Activated CD4-positive, alpha-beta T cell treated with anti-CD3 and anti-CD28 coated beads for 48 hours (primary cell): ENCODE measurements at regions not wholly inside any gene's neighbourhood (a gene's known extent, or its start where the extent isn't known, plus 50 kb on each side); places are given as distances from the start of the nearest gene placed in this dataset.

ENCODE experiments used
- DNase-seq: peaks from one replicate; pipeline ENCODE4 v3.0.0-alpha.2; 2020

DNA sequence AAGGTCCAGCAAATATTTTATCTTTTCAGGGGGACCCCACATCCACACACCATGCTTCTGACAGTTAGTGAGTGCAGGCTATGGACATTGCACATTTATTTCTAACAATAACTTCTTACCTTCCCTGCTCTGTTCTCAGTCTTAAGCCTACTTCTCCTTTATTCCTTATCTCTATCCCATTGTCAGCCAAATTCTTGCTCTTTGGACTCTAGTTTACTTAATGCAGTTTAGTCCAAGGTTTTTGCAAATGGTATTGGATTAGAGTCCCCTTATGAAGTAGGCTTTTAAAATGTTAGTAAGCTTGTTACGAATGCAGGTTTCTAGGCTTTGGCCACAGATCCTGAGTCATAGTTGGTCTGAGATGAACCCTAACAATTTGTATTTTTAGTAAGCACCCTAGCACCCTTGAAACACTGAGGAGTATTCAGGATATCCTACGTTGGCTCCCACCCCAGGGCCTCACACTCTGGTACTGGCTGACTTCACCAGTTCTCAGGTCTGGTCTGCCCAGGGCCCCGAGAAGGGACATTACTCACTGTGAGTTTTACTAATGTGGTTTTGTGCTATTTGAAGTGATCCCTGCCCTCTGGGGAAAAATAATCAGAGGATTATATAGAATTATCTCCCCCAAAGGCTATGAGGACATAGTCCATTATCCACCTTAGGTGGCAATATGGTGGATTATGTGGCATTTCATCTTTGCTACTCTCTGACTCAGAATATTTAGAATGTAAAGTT lies 239.5 kb downstream of the TGFB2 start:
- DNase-seq, result no peak

DNA sequence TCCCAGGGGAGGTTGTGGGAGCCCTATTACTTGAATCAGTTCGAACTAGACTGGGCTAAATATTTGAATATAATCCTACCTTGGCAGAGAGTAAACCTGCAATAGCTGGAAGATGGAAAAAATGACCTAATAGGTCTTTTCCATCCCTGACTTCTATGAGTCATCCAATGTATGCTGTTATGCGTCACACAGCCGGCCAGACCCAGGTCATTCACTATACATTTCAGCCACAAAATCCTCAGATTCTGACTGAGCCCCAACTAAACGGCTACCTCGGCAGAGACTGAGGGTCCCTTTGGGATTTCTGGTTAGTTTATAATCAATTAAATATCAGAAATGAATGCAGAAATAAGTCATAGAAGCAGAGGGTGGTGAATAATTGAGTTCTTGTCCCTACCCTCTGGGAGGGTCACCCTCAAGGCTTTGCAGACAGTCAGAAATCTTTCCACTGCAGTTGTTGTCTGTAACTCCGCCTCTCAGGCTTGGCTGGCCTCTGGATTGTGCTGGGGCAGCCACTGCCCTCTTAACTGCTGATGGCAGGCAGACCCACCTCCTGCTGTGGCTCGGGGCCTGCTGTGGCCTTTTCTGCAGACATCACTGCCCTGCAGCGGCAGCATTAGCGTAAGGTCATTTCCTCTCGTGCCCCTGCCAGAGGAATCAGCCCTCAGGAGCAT lies 240.5 kb downstream of the TGFB2 start:
- no peak for DNase-seq

DNA sequence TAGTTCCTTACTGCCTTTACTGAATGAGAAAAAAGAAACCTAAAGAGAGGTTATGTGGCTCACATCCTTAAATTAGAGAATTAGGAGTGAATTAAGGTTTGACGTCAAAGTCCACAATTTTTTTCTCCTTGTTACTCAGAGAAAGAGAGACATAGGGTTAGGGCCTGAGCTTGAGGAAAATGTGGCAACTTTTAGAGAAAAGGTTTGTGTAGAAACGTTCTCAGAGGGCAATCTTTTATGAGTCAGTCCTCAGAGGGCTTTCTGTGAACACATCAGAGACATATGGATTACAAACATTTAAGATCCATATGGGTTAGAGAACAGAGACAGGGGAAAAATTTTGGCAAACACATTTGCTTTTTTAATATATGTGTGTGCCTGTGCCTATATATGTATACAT lies 242.8 kb downstream of the TGFB2 start:
- no peak for DNase-seq

DNA sequence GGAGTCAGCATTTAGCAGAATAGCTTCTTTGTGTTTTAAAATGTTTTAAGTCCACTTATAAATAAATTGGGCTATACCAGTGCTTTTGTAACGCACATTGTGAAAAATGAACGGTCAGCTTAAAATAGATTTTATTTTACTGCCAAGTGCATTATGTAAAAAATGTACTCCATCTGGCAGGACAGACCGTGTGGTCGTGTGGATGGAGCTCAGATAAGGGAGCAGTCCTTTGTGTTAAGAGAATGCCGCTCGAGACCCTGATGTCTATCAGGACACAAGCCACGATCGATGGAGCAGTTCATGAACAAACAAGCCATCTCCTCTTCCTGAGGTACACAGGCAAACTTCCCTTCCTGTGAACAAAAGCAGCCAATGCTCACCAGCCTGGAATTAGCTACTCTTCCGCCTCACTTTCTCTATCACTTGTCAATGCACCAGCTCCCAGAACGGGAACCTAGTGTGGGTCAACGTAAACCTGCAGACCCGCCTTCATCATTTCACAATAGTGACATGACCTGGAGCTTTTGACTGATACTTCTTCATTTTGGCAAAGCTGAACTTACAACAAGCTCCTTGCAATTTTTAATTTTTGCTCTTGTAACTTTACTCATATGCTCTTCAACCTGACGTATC lies 243.5 kb downstream of the TGFB2 start:
- DNase-seq, result no peak

DNA sequence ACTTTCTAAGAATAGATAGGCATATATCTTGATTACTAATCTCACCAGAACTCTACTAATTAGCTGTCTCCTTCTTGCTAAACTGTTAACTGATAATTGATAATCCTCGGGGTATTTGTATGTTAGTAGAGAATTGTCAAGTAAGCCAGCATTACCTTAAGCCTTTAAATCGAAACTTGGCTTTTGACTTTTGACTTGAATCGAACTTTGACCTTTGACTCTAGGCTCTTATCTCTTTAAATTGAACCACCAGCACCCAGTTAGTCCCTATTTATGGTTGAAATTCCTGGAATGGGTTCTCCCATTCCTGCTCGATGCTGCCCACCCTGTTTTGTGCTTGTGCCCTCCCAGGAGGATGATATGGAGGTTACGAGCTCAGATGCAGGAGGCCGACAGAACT lies 244.4 kb downstream of the TGFB2 start:
- no peak for DNase-seq

DNA sequence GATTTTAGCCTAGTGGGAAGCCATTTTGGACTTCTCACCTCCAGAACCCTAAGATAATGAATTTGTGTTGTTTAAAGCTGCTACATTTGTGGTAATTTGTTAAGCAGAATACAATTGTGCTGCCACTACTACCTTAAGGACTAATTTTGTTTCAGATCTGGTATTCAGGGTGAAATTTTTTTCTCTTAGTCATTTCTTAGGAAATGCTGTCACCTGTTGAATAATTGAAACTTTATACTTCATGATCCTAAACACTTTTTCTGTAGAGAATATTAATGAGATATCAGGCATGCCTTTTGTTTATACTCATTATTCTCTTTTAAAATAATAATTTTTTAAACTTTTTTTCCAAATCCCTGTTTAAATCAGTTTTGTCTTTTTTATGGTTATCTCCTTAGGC lies 246.8 kb downstream of the TGFB2 start:
- no peak for DNase-seq

DNA sequence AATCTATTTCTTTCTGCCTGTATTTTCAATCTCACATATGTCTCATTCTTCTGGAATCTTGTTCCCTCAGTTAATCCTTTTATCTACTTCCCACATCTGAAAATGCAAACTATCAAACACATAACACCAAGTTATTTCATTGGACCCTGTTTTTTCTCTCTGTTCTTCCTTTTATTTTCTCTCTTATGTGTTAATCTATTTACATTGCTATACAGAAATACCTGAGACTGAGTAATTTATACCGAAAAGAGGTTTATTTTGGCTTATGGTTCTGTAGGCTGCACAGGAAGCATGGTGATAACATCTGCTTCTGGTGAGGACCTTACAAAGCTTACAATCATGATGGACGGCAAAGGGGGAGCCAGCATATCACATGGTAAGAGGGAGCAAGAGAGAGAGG lies 247.6 kb downstream of the TGFB2 start:
- DNase-seq, result no peak

DNA sequence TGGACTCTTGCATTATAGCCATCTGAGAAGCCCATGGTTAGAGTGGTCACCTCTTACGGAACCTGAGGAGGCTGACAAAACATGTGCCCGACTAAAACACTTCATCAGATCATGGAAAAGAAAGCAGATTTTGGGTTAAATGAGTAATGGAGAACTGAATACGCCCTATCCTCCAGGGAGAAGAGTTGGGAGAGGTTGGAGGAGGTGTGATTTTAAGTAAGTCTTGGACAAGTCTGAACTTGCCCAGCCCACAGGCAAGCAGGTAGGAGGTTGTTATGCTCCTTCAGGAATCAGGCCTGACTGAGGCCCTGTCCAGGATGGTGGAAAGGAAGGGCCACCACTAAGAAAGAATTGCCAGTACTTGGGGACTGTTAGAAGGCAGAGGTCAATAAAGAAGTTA lies 255.8 kb downstream of the TGFB2 start:
- no peak for DNase-seq

DNA sequence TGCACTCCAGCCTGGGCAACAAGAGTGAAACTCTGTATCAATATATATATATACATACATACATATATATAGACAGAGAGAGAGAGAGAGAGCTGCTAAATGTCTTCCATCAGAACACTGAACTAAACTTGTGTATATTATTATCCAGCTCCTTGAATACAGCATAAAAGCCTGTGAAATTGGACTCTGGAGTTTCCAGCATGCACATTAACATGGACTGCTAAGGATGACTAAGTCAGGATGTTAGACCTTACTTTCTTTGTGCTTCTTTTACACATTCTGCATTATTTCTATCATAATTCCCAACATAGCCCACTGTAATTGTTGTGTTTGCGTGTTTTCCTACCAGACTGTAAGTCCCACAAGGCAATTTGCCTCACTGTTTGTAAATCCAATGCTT lies 259.1 kb downstream of the TGFB2 start:
- DNase-seq, result no peak

DNA sequence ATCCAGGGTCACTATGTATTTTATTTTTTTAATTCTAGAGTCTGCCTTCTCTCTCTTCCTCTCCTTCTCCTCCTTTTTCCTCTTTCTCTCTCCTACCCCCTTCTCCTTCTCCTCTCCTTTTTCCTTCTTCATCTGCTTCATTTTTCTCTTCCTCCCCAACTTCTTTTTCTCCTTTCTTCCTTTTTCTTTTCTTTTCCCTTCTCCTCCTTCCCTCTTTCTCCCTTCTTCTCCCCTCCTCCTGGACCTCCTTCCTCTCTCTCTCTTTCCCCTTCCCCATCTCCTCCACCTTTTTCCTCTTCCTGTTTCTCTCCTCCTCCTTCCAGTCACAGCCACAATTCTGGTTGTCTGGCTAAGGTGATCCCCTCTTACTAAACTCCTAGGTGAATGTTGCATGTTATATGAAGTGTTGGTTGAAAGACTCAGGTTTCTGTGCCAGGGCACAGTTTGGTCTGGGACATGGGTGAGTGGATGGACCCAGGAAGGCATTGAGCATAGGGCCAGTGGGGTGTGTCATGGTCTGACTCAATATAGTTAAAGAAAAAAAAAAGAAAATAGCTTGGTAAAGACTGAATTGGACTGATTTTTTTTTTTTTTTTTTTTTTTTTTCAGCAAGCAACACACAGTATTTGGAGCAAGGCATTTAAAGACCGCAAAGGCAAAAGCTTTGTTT lies 266.9 kb downstream of the TGFB2 start:
- DNase-seq, result no peak

DNA sequence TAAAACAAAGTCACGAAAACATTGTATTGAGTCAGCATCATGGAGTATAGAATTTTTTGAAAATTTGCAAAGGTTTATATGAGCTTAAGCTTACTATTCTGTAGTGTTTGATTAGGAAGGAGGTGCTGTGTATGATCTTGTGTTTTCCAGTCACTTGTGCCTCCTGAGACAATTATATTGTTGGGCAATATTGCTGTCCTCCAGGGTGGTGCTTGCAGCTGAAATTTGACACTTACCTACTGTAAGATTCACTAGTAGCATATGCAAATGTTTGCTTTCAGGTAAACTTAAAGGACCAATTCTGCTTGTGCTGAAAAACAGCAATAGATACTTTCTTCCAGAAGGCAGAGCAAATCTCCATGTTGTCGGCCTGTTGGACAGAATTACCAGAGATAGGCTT lies 268.0 kb downstream of the TGFB2 start:
- no peak for DNase-seq

DNA sequence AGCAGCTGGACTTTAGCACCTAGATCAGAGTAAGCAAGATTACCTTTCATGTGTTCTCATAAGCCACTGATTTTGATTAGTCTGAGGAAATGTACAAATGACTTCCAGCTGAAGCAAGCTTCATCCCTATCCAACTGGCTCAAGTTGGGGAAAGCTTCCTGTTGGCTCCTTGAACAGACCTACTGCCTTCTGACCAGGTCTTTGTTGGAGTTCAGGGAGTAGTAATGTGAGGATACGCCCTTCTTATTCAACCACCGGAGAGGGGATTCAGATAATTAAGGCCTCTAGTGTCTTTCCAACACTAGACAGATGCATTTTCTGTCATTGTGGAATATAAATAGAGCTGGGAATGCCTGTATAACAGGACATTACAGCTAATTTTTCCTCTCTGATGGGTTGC lies 268.9 kb downstream of the TGFB2 start:
- no peak for DNase-seq

DNA sequence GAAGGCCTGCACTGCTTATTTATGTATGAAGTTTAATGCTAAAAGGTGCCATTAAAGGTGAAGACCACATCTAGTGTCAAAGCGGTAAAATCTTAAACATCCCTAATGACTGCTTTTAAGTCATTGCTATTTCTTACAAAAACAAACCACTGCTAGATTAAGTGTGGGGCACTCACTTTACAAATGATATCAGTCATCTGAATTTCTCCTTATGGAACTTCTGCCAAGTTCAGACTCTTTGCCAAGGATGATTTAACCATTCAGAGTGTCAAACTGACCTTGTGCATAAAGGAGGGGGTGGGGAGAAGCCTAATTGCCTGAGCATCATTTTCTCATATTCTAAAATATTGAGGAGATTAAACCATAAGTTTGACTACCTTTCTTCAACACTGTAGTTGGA lies 271.5 kb downstream of the TGFB2 start:
- no peak for DNase-seq

DNA sequence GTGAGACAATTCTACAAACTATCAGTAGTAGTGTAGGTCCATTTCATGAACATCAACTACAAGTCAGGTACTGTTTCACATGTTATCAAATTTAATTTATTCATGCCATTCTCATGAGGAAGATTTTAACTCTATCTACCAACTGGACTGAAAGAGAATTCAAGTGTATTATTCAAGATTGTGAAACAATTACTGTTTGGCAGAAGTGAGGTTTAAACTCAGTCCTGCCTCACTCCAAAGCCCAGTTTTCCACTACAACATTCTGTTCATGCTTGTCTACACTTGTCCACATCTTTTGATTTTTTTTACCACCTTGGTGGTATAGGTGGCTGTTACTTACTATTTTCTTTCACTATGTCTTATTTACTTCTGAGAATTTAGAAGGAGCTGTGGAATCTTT lies 272.9 kb downstream of the TGFB2 start:
- no peak for DNase-seq

DNA sequence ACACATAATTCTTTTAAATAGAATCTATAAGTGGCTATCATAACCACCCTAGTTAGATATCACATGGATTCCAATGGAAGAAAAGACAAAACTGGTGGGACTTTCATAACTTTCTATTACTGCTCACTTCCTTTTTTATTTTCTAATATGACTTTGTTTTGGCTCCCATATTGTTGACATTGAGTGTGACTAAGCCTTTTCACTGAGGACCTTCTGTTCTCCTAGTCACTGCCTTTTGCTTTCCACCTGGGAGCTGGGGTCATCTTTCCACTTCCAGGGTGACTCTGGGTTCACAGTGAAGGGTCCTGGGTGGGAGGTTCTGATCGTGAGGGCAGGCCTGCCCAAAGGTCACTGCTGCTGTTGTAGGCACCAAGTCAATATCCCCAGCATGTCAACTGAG lies 275.8 kb downstream of the TGFB2 start:
- DNase-seq, result no peak

DNA sequence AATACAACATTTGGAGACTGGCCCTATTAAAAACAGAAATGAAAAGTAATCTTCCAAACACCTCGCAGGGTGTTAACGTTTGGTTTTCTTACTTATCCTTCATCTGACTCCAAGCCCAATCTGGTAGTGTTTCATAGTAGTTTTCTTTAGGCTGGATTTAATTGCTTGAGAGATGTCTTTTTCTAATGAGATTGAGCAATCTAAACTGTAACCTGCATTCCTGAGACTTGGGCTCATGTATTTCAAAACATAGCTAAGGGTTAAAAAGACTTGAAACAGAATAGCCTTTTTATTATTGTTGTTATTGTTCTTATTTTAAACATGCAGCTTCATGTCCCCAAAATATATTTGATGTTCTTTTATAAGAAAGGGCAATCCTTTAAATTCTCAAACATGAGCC lies 278.9 kb downstream of the TGFB2 start:
- DNase-seq, result no peak

DNA sequence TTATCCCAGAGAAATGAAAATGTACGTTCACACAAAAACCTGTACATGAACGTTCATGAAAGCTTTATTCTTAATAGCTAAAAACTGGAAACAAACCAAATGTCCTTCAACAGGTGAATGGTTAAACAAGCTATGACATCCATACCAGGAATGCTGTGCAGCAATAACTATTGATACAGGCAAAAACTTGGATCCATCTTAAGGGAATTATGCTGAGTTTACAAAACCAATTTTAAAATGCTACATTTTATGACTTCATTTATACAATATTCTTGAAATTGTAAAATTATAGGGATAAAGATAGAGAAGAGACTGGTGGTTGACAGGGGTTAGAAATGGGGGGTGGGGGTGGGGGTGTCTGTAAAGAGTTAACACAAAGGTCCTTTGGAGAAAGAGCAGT lies 280.3 kb downstream of the TGFB2 start:
- no peak for DNase-seq

DNA sequence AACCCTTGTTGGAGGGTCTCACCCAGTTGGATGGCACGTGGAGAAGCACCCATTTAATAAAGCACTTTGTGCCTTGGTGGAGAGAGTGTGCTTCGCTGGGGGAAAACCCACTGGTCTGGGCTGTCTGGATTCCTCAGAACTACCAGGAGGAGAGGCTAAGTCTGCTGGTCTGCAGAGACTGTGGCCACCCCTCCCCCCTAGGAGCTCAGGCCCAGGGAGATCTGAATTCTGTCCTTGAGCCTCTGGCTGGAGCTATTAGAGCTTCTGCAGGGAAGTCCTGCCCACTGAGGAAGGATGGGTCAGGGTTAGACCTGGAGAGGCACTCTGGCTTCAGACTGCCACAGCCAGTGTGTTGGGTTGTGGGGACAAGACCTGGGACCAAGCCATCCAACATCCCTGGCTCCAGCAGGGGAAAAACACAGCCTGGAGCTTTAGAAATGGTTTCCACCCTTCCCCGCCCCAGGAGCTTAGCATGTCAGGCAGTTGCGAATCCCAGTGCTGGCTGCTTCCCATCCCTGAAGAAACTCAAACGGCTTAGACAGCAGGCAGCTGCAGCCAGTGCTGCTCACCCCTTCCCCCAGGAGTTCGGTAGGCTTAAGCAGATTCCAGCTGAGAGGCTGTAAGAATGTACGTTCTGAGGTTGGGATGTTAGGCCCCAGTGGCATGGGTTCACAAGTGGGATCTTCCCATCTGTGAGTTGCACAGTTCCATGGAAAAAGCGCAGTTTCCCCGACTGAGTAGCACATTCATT lies 288.3 kb downstream of the TGFB2 start:
- no peak for DNase-seq

DNA sequence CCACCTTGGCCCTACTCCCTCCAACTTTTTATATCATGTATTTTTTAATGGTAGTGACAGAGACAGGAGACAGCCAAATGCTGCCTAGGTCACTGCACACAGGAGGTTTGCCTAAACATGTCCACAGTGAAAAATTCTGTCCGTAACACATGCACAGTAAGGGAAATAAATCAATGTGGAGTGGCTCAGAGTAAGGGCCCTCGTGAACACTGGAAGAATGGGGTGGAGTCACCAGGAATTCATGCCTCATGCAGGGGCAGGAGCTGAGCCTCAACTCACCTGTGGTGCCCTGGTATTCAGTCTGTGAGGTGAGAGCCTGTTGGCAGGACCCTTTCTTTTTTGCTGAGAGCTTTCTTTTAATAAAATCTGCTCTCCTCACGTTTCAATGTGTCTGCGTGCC lies 289.1 kb downstream of the TGFB2 start:
- DNase-seq, result no peak

DNA sequence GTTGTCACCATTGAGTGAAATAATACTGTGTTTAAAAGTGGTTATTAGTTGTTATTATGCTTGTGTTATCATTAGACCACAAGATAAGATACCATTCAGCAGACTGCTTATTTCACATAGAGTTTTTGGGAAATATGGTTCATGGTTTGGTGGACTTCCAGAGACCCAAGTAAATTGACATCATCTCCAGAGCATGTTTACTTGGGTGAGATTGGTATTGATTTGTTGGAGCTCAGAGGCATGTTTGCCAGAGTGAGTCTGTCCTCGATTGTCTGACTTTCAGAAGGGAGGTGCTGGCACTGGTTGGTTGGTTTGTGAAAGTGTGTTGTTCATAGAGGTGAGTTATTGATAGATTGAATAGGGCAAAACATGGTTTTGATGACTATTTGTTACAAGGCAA lies 291.4 kb downstream of the TGFB2 start:
- DNase-seq, result no peak

DNA sequence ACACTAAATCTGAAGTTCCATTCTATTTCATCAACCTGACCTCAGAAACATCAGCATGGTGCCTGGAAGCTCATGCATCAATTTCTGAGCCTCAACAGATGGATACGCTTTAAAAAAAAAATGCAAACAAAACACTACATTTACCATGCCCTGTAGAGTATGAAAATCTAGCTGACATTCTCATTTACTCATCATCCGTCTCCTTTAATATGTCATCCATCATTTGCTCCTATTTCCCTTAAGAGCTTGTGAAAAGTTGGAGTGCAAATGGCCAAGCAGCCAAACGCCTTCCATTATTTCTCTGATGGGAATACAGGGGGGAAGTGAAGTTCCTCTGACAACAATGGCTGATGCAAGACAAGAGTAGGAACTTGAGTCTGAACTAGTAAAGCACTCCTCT lies 295.0 kb downstream of the TGFB2 start:
- DNase-seq, result no peak

DNA sequence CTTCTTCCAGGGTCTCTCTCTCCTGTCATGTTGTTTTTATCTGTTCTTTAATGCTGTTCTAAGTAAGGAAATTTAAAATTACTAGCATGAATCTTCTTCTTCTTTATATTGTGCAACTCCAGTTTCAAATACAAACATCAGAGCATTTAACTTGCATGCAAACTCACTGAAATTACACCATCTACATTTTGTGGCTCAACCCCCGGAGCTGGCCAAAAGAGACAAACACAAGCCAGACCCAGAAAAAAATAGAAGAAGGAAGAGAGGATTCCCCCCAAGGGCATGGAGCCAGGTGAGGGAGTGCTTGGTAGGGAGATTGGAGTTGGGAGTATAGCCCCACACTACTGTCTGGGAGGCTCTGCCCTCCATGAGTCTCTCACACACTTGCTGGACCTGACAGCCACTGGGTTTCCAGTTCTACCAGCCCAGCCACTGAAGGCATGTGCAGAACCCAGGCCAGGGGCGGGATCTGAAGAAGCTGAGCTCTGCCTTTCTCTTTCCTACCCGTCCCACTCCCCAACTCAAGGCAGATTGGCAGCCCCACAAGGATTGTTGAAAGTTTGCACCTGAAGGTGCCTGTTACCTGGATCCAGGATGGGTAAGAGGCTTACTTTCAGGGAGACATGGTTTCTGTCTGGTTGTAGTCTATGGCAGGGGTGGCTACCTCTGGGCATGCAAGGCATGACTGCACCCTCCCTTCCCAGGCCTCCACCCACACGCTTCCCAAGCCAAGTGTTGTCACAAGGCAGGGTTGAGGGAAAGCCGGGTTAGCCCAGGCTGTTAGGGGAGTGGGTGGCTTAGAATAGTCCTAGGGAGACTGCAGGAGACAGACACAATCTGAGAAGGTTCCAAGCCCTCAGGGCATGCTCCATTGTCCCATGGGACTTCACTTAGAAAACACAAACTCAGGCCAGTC lies 297.2 kb downstream of the TGFB2 start:
- DNase-seq, result no peak
